GM18520 (cell line): ENCODE measurements at regions not wholly inside any gene's neighbourhood (a gene's known extent, or its start where the extent isn't known, plus 50 kb on each side); places are given as distances from the start of the nearest gene placed in this dataset.
A peak's percentile ranks its signal among the peaks of the same experiment; 100 is the strongest.

Experiments
- ATAC-seq: cut with Tn5 transposase; IDR thresholded peaks from one replicate; pipeline ENCODE4 v1.9.1; 2021; ENCODE audit not compliant: unreplicated experiment

DNA sequence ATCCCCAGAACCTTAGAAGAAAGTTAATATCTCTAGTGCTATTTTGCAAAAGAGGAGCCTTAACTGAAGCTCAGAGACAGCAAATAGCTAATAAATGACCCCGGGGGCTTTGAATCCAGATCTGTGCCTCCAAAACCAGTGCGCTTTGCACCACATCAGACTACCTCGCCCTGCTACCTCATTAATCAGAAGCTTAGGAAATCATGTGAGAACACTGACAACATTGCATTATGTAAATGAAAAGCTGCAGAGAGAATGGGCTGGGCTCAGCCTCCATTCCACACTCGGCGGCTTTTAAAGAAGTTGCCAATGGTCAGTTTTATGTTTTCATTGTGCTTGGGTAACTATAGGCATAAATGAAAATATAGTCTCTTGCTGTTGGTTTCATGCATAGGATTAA is 54.0 kb upstream of the STMND1 start:
- ATAC-seq: no peak

DNA sequence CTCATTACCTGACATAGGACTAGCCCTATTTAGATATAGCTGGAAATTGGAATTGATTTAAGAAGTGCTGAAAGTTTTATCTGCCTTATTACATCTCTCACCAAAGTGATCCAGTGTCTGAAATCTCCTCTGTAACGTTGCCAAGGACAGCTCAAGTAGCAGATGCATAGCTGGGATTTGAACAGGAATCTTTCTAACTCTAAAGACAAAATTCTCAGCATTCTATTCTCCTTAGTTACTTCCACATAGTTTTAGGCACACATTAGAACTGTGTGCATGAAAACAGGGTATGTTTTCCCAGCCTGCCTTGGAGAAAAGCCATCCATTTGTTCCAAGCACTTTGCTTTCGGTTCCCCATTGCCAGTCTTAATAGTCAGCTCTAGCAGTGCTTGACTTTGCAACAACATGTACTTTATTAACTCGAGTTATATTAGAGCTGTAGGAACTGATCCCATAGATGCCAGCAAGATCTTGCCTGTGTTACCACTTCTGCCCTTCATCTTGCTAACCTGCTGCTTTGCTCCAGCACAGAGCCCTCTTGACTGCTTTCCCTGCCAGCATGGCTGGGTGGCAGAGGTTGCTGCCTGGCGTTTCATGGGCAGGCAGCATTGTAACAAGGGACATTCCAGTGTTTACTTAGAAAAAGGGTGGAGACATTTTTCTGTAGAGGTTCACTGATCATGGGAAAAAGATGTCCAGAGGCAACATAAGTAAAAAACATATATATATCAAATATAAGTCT is 56.1 kb upstream of the STMND1 start:
- no peak for ATAC-seq

GRCh38 chr6:17043148-17043522 is 58.7 kb upstream of the STMND1 start:
- ATAC-seq: no peak

DNA sequence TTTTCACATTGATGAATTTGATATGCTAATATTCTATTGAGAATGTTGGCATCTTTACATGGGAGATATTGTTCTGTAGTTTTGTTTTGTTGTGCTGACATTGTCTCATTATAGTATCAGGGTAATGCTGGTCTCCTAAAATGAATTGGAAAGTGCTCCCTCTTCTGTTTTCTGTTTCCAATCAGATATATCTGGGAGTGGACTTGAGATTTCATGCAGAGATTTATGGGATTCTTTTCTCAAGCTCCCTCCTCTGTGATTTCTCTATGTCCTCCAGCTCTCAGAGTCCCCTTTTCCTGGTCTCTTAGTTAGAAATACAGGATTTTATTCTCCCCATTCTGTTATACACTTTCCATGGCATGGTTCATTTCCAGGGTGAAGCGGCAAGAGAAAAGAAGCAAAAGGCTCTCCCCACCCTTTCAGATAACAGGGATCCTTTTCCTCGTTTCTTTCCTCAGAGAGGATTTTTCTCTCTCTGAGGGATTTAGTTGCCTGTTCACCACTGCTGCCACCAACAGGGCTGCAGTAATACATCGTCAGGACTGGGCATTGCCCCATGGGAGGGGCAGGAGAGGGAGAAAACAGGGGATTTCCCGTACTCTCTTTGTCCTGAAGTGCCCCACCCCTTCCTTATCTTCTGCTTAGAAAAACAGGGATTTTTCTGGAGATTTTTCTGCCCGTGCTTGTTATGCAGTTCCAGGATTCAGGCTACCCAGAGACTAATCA is 59.3 kb upstream of the STMND1 start:
- ATAC-seq: no peak

DNA sequence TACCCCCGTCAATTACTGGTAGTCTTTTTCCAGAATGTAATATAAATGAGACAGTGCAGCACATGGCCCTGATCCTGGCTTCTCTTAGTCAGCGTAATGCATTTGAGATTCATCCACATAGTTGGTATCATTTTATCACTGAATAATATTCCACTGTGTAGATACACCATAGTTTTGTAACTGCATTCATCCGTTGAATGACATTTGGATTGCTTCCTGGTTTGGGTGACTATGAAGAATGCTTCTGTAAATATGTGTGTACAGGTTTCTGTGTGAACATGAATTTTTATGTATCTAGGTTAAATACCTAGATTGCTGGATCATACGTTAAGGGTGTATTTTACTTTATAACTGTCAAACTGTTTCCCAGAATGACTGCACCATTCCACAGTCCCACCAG is 62.6 kb upstream of the STMND1 start:
- no peak for ATAC-seq

DNA sequence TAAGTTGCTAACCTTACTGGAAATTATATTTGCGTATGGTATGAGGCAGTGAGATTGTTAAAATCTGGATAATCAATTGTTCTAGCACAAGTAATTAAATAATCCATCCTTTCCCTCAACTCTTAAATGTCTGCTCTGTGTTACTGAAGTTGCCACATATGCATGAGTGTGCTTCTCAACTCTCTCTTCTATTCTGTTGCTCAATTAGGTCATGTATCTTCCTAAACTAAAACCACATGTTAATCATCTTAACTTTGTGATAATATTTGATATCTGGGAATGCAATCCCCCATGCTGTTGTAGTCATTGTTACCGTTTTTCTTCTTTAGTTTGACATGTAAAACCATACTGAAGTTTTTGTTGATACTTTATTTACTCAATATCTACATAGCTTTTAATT is 63.5 kb upstream of the STMND1 start:
- ATAC-seq: no peak

- ATAC-seq: no peak
Measured at GRCh38 chr6:17036065-17036393, 65.8 kb upstream of the STMND1 start.

DNA sequence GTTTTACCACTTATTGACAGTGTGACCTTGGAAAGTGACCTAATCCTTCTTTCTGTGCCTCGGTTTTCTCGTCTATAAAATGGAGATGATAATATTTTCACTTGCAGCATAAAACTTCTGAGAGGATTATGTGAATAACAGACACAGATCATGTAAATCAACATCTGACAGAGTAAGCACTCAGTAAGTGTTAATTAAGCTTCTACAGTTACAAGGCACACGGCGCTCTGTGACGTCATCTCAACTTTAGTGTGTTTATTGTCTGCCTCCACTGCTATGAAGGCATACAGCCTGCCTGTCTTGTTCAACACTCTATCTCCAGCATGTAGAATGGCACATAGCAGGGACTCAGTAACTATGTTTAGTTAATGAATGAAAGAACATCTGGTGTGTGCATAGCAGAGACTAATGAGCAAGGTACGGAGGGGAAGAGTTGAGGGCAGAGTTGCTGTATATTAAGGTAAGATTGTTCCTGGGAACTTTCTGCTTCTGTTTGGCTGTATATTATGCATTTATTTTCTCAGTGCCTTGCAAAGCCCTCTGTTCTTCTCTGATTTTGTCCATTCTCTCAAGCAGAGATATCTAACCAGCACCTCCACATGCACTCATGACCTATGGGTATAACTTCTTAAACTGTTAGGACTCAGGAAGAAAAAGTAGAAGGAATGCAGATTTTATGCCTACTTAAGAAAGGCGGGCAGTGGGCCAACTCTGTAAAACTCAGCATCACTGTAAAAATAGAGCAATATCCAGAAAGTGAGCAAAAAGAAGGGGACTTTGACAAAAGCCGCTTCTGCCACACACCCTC is 66.4 kb upstream of the STMND1 start:
- no peak for ATAC-seq

GRCh38 chr6:17033746-17034145 is 68.1 kb upstream of the STMND1 start:
- ATAC-seq: no peak

- ATAC-seq: no peak
Measured at GRCh38 chr6:17032988-17033634, 68.7 kb upstream of the STMND1 start.

GRCh38 chr6:17032590-17032987 is 69.3 kb upstream of the STMND1 start:
- no peak for ATAC-seq

DNA sequence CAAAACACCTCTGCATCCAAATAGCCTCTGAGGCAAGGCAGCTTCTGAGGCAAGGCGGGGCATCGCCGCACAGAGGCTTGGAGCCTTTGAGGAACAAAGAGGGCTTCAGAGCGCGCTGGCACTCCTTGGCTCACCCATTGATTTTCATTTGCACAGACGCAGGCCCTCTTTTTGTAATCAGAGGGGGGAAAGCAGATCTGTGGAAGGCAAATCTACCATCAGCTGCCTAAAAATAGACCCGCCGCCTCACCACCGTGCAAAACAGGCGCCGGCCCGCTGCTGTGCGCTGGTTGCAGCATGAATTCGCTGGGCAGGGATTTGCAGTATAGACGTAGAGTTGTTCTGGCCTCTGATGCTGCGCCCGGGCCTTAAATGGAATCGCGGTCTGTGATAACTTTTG is 69.9 kb upstream of the STMND1 start:
- no peak for ATAC-seq

- ATAC-seq: no peak
Measured at GRCh38 chr6:17027441-17027840, 74.4 kb upstream of the STMND1 start.

DNA sequence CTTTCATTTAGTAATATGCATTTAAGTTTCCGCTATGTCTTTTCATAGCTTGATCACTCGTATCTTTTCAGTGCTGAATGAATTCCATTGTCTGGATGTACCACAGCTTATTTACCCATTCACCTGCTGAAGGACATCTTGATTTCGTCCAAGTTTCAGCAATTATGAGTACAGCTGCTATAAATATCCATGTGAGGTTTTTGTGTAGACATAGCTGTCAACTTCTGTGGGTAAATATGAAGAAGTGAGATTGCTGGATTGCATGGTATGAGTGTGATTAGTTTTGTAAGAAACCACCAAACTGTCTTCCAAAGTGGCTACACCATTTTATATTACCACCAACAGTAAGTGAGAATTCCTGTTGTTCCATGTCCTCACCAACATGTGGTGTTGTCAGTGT is 79.2 kb upstream of the STMND1 start:
- ATAC-seq: peak; percentile 74

GRCh38 chr6:17021539-17021889 is 80.3 kb upstream of the STMND1 start:
- no peak for ATAC-seq

DNA sequence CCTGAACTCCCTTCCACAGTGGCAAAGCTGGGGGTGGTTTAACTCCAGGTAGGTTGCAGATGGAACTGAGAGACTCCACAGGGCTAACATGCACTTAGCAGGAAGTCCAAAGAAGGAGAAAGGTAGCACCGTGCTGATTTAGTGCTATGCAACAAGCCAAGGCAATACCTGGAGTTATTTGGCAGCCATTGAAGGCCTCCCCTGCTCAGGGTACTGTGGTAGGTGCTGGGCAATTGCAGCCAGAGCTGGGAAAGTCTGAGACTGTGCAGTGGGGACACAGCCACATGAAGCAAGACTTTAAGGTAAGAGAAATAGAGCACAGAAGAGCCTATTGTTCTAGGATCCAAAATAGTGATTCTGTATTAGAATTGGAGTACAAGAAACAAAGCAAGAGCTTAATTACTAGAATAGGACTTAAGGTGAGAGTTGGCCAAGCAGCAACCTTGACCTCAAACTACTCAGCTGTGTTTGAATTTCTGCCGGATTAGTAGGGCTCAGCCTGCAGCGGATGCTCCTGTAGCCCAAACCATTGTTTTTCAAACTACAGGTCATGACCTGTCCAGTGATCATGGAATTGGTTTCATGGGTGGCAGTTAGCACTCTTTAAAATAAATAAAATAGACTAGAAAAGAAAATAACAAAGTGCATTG is 80.8 kb upstream of the STMND1 start:
- no peak for ATAC-seq

- no peak for ATAC-seq
Measured at GRCh38 chr6:17018425-17018824, 83.4 kb upstream of the STMND1 start.

- no peak for ATAC-seq
Measured at GRCh38 chr6:17017416-17017815, 84.4 kb upstream of the STMND1 start.

DNA sequence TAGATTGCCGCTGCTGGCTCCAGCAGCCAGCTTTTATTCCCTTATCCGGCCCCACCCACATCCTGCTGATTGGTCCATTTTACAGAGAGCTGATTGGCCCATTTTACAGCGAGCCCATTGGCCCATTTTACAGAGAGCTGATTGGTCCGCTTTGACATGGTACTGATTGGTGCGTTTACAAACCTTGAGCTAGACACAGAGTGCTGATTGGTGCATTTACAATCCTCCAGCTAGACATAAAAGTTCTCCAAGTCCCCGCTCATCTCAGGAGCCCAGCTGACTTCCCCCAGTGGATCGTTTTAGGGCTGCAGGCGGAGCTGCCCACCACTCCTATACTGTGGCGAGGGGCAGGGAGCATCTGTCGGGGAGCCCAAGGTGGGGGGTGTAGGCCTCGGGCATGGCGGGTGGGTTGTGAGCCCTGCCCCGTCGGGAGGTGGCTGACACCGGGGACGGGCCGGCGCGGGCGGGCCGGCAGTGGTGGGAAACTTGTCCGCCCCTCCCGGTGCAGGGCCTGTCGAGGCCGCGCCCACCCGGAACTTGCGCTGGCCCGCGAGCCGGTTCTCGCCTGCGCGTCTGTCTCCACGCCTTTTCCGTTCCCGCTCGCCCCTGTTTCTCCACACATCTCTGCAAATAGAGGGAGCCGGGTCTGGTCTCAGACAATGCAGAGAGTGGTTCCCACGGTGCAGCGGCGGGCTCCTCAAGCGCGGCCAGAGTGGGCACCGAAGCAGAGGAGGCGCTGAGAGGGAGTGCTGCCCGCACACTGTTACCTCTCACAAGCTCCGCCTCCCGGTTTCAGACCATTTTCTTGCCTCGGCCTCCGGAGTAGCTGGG is 86.1 kb upstream of the STMND1 start:
- ATAC-seq: no peak

GRCh38 chr6:17015144-17015543 is 86.7 kb upstream of the STMND1 start:
- ATAC-seq: peak; percentile 89
